ENCODE measurements at regions not wholly inside any gene's neighbourhood (a gene's known extent, or its start where the extent isn't known, plus 50 kb on each side); places are given as distances from the start of the nearest gene placed in this dataset.

DNA sequence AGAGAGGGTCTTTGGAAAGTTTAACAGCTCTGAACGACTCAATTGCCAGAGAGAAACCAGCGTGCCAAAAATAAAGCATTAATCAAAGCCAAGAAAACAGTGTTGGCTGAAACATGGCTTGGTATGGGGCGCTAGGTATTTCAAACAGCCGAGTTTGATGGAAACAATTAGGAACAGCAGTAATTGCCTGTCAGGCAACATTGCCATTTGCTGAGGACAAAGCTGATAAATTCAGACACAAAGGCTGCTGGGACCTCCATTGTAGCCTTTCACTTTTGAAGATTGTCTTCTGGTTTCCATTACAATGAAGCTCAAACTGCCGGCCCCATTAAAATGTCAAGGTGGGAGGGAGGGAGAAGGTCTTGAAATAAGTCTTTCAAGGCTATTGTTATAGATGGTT, 125.4 kb upstream of the SPDL1 start:
- H3K9me3 ChIP-seq (replicated peaks) = no peaks in the 10 kb centered on the region
- DNase-seq = no peak
- H3K36me3 ChIP-seq = no peaks in the 10 kb centered on the region
- TF ChIP-seq, protein P1, sequence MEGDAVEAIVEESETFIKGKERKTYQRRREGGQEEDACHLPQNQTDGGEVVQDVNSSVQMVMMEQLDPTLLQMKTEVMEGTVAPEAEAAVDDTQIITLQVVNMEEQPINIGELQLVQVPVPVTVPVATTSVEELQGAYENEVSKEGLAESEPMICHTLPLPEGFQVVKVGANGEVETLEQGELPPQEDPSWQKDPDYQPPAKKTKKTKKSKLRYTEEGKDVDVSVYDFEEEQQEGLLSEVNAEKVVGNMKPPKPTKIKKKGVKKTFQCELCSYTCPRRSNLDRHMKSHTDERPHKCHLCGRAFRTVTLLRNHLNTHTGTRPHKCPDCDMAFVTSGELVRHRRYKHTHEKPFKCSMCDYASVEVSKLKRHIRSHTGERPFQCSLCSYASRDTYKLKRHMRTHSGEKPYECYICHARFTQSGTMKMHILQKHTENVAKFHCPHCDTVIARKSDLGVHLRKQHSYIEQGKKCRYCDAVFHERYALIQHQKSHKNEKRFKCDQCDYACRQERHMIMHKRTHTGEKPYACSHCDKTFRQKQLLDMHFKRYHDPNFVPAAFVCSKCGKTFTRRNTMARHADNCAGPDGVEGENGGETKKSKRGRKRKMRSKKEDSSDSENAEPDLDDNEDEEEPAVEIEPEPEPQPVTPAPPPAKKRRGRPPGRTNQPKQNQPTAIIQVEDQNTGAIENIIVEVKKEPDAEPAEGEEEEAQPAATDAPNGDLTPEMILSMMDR (IDR thresholded peaks at IDR 0.05; ENCODE audit: borderline replicate concordance) = no peak
- H3K27ac ChIP-seq (replicated peaks) = no peak overlapping the region
- no peaks in the 10 kb centered on the region for H3K4me1 ChIP-seq
- intact Hi-C loops (cut with micrococcal nuclease) = no loop called here
- H3K4me3 ChIP-seq = no peak overlapping the region
- no peaks in the 10 kb centered on the region for H3K27me3 ChIP-seq (ENCODE audit: low read depth)

DNA sequence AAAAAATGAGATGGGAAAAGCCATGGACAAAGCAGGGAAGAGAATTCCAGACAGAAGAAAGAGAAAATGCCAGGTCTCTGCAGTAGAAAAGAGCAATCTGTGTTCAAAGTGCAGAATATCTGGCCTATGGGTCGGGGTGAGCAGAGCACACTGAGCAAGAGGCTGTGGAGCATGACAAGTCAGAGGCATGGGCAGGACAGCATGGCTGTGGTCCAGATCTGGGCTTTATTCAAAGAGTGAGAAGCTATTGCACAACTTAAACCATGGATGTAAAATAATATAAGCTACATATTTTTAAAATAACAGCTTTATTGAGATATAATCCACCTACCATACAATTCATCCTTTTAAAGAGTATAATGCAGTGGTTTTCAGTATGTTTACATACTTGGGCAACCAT, 133.1 kb upstream of the SPDL1 start:
- intact Hi-C loops (cut with micrococcal nuclease) = no loop called here

DNA sequence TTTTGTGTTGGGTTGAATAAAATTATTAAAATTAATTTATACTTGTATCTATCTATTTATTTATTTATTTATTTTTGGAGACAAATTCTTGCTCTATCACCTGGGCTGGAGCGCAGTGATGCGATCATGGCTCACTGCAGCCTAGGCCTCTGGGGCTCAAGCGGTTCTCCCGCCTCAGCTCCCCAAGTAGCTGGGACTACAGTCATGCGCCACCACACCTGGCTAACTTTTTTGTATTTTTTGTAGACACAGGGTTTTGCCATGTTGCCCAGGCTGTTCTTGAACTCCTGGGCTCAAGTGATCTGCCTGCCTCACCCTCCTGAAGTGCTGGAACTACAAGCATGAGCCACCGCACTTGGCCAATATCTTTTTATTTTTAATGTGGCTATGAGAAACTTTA, 134.7 kb upstream of the SPDL1 start:
- TF ChIP-seq, protein P1 (IDR thresholded peaks at IDR 0.05; ENCODE audit: borderline replicate concordance) = no peak
- Histone ChIP-seq H3K4me3 (no peak overlapping the region), H3K27me3 (ENCODE audit: low read depth) (no peaks in the 10 kb centered on the region), H3K36me3 (no peaks in the 10 kb centered on the region), H3K4me1 (no peaks in the 10 kb centered on the region), H3K9me3 (replicated peaks) (no peaks in the 10 kb centered on the region), H3K27ac (replicated peaks) (no peak overlapping the region)
- no peak for DNase-seq
- intact Hi-C loops (cut with micrococcal nuclease) = no loop called here

More for the DNA sequence above, 133.1 kb upstream of the SPDL1 start:
- TF ChIP-seq, protein P1 (IDR thresholded peaks at IDR 0.05; ENCODE audit: borderline replicate concordance) = no peak
- Histone ChIP-seq H3K27me3 (ENCODE audit: low read depth) (no peaks in the 10 kb centered on the region), H3K27ac (replicated peaks) (no peak overlapping the region), H3K4me1 (no peaks in the 10 kb centered on the region), H3K9me3 (replicated peaks) (no peaks in the 10 kb centered on the region), H3K36me3 (no peaks in the 10 kb centered on the region), H3K4me3 (no peak overlapping the region)
- no peak for DNase-seq

DNA sequence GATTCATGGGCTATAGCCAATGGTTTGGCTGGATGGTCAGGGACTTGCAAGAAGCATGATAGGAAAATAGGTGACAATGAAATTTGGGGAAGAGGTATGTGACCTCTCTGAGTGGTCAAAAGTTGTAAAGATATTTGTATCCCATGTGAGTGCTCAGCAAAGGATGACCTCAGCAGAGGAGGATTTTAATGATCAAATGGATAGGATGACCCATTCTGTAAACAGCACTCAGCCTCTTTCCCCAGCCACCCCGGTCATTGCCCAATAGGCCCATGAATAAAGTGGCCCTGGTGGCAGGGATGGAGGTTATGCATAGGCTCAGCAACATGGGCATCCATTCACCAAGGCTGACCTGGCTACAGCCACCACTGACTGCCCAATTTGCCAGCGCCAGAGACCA, 138.4 kb upstream of the SPDL1 start:
- H3K9me3 ChIP-seq (replicated peaks) = no peaks in the 10 kb centered on the region
- intact Hi-C loops (cut with micrococcal nuclease) = no loop called here
- TF ChIP-seq, protein P1 (IDR thresholded peaks at IDR 0.05; ENCODE audit: borderline replicate concordance) = no peak

DNA sequence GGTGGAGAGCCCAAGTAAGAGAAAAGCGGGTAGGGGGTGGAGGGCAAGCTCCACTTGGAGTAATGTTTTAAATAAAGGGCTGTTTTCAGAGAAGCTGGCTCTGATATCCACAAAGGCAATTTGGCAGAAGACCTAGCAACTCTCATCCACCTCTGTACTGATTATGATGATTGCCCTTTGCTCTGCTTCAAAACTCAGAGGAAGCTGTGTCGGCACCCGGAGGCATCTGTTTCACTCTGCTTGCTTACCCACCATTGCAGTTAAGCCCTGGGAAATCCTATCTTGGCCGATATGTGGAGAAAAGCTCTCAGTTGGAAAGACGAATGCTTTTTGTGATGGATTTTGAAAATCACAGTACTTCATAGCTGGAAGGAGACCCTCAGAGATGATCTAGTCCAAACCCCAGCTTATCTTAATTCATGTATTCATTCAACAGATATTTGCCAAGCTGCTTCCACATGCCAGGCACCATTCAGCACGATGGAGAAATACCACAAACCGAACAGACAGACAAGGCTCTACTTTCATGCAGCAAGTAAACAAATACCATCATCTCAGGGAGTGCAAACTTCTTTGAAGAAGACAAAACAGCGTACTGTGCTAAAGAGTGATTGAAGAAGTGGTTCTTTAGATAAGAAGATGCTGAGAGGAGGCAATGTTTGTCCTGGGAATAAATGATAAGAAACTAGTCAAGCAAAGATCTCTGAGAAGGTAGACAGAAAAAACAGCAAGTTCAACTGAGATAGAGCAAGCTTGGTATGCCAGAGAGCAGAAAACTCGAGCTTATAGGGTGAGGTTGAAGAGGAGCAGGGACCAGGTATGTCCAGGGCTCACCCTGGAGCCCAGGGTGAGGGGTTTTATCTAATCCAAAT, 140.4 kb upstream of the SPDL1 start:
- intact Hi-C loops (cut with micrococcal nuclease) = no loop called here
- Histone ChIP-seq H3K4me3 (no peak overlapping the region), H3K27ac (replicated peaks) (no peak overlapping the region)

More for the DNA sequence above, 138.4 kb upstream of the SPDL1 start:
- Histone ChIP-seq H3K4me1 (peaks cover 19% of the 10 kb centered on the region), H3K27ac (replicated peaks) (no peak overlapping the region), H3K36me3 (no peaks in the 10 kb centered on the region), H3K27me3 (ENCODE audit: low read depth) (no peaks in the 10 kb centered on the region), H3K4me3 (no peak overlapping the region)
- no peak for DNase-seq

More for the DNA sequence above, 140.4 kb upstream of the SPDL1 start:
- Histone ChIP-seq H3K4me1 (peaks cover 19% of the 10 kb centered on the region), H3K36me3 (no peaks in the 10 kb centered on the region), H3K27me3 (ENCODE audit: low read depth) (peaks cover 11% of the 10 kb centered on the region), H3K9me3 (replicated peaks) (no peaks in the 10 kb centered on the region)
- no peak for DNase-seq
- TF ChIP-seq, protein P1 (IDR thresholded peaks at IDR 0.05; ENCODE audit: borderline replicate concordance) = no peak
